Endothelial cell of umbilical vein (primary cell): ENCODE measurements at regions not wholly inside any gene's neighbourhood (a gene's known extent, or its start where the extent isn't known, plus 50 kb on each side); places are given as distances from the start of the nearest gene placed in this dataset.

Experiments
- BruUV-seq: library from RNA; stranded (reverse); fragments of 400-500 nt; replicated peaks from 2 replicates; lab custom pipeline; 2021; lab: Mats Ljungman, UMichigan
- CTCF ChIA-PET: fragments of 300-600, 350-600 bp; sonication (Branson Sonifier 250); formaldehyde crosslinking; loops from one replicate; lab custom pipeline; 2021; ENCODE audit warnings: antibody characterized with exemption, inconsistent platforms; lab: Charles Lee
- POLR2A ChIA-PET: fragments of 300-600, 350-600 bp; sonication (Branson Sonifier 250); formaldehyde crosslinking; loops from one replicate; lab custom pipeline; 2021; ENCODE audit warnings: antibody characterized with exemption, inconsistent platforms; lab: Charles Lee
- DNase-seq: peaks from one replicate; pipeline ENCODE4 v3.0.0-alpha.2; 2011; ENCODE audit warnings: low read depth, low spot score
- FAIRE-seq: peaks from 2 replicates; lab custom pipeline; 2011; peaks lifted over from hg19 to GRCh38; lab: Jason Lieb, UNC
- H2AFZ ChIP-seq: 2 replicates; pipeline ENCODE4 v1.6.0; 2012; ENCODE audit warnings: low read depth, low read length, control low read depth, inconsistent platforms
- H3K27ac ChIP-seq: 2 replicates; pipeline ENCODE4 v1.5.1; 2011; ENCODE audit warnings: low read depth, mild to moderate bottlenecking, control low read depth, low read length, moderate library complexity; ENCODE audit not compliant: insufficient read depth
- H3K27me3 ChIP-seq, 2 experiments: 2 replicates each; pipeline versions ENCODE4 v1.6.0 to v1.6.1; 2011; ENCODE audit warnings: low read length in 2 of 2, mixed read lengths in 1 of 2; ENCODE audit not compliant: control insufficient read depth in 2 of 2, insufficient read depth in 2 of 2
- H3K36me3 ChIP-seq, 2 experiments: 2 replicates in 1 of 2; 3 replicates in 1 of 2; pipeline ENCODE4 v1.5.1; 2011; ENCODE audit warnings: low read length in 2 of 2, mild to moderate bottlenecking in 1 of 2, moderate library complexity in 1 of 2; ENCODE audit not compliant: control insufficient read depth in 2 of 2, insufficient read depth in 2 of 2; ENCODE audit errors: extremely low read depth in 1 of 2
- H3K4me1 ChIP-seq: 3 replicates; pipeline ENCODE4 v1.5.1; 2011; ENCODE audit warnings: mild to moderate bottlenecking, low read length; ENCODE audit not compliant: control insufficient read depth, insufficient read depth; ENCODE audit errors: extremely low read depth
- H3K4me2 ChIP-seq: 2 replicates; pipeline ENCODE4 v1.6.1; 2011; ENCODE audit warnings: low read length, control low read depth, mixed read lengths; ENCODE audit not compliant: insufficient read depth
- H3K4me3 ChIP-seq, 3 experiments: fragments of 200-600 bp in 1 of 3; sonication (generic), shearing (Covaris generic) in 1 of 3; replicated peaks in 1 of 3; 2 replicates each; pipeline ENCODE4 v1.5.1; 2011 to 2016; ENCODE audit warnings: control low read depth in 3 of 3, low read length in 3 of 3, mild to moderate bottlenecking in 2 of 3, inconsistent platforms in 1 of 3, low read depth in 1 of 3, moderate library complexity in 1 of 3; ENCODE audit not compliant: insufficient read depth in 1 of 3
- H3K79me2 ChIP-seq: 2 replicates; pipeline ENCODE4 v1.6.0; 2012; ENCODE audit warnings: low read length, inconsistent platforms; ENCODE audit not compliant: control insufficient read depth, insufficient read depth
- H3K9ac ChIP-seq: replicated peaks from 2 replicates; pipeline ENCODE3; 2011; ENCODE audit warnings: low read length, control low read depth; ENCODE audit not compliant: insufficient read depth; ENCODE audit errors: extremely low read depth
- H3K9me1 ChIP-seq: replicated peaks from 3 replicates; pipeline ENCODE4 v1.6.0; 2011; ENCODE audit warnings: mild to moderate bottlenecking, low read length; ENCODE audit not compliant: control insufficient read depth, insufficient read depth; ENCODE audit errors: extremely low read depth
- H3K9me3 ChIP-seq: replicated peaks from 2 replicates; pipeline ENCODE4 v1.5.1; 2012; ENCODE audit warnings: low read length, inconsistent platforms; ENCODE audit not compliant: control insufficient read depth, insufficient read depth
- H4K20me1 ChIP-seq: replicated peaks from 2 replicates; pipeline ENCODE3; 2011; ENCODE audit warnings: mild to moderate bottlenecking, low read length; ENCODE audit not compliant: control insufficient read depth, insufficient read depth; ENCODE audit errors: extremely low read depth
- EZH2 ChIP-seq: IDR thresholded peaks from 2 replicates; pipeline ENCODE4 v1.6.1; 2012; ENCODE audit warnings: borderline replicate concordance, low read depth, mild to moderate bottlenecking, moderate library complexity, low read length, inconsistent platforms; ENCODE audit not compliant: severe bottlenecking
- FOS ChIP-seq: IDR thresholded peaks from 2 replicates; pipeline ENCODE4 v1.6.1; 2011; ENCODE audit warnings: mild to moderate bottlenecking, low read length, moderate library complexity, borderline replicate concordance; ENCODE audit not compliant: insufficient read depth
- GATA2 ChIP-seq: IDR thresholded peaks from 2 replicates; pipeline ENCODE4 v1.7.0; 2011; ENCODE audit warnings: low read depth, mild to moderate bottlenecking, moderate library complexity, mixed read lengths, low read length; ENCODE audit not compliant: insufficient read length, insufficient read depth
- JUN ChIP-seq: IDR thresholded peaks from 2 replicates; pipeline ENCODE4 v1.6.1; 2011; ENCODE audit warnings: borderline replicate concordance, low read depth; ENCODE audit not compliant: insufficient read length, insufficient read depth
- MYC ChIP-seq: IDR thresholded peaks from one replicate; pipeline ENCODE4 v1.6.1; 2011; ENCODE audit warnings: mild to moderate bottlenecking, low read depth, low read length
- POLR2A ChIP-seq: IDR thresholded peaks from 2 replicates; pipeline ENCODE4 v1.6.1; 2012; ENCODE audit warnings: low read depth, mild to moderate bottlenecking, control low read depth, low read length
- POLR2AphosphoS5 ChIP-seq: IDR thresholded peaks from 2 replicates; pipeline ENCODE4 v1.6.1; 2012; ENCODE audit warnings: low read depth, mild to moderate bottlenecking, control low read depth, low read length, moderate library complexity; ENCODE audit not compliant: insufficient read depth
- dilution Hi-C: fragments of 300-500 bp; cut with MboI; formaldehyde crosslinking; loops from one replicate; pipeline ENCODE4 v1.15.0; 2019; ENCODE audit warnings: low sequenced_read_pairs; ENCODE audit not compliant: extremely low pct_ligation_motif_present
- intact Hi-C: fragments of 100-400 bp; cut with micrococcal nuclease; formaldehyde crosslinking; loops from one replicate; pipeline ENCODE4 v1.10.0; 2022
- TF ChIP-seq, protein P1 (sequence below): IDR thresholded peaks from 2 replicates; pipeline ENCODE4 v1.6.1; 2011; ENCODE audit not compliant: insufficient read depth, insufficient read length
- TF ChIP-seq, protein P2 (sequence below), 2 donors: IDR thresholded peaks; 1 replicate in 1 of 2; 2 replicates in 1 of 2; pipeline ENCODE4 v1.5.1; 2011; ENCODE audit warnings: low read length in 2 of 2, mild to moderate bottlenecking in 2 of 2, moderate library complexity in 2 of 2, control low read depth in 1 of 2, inconsistent platforms in 1 of 2, low read depth in 1 of 2; ENCODE audit not compliant: insufficient read depth in 1 of 2; ENCODE audit errors: extremely low read depth in 1 of 2

DNA sequence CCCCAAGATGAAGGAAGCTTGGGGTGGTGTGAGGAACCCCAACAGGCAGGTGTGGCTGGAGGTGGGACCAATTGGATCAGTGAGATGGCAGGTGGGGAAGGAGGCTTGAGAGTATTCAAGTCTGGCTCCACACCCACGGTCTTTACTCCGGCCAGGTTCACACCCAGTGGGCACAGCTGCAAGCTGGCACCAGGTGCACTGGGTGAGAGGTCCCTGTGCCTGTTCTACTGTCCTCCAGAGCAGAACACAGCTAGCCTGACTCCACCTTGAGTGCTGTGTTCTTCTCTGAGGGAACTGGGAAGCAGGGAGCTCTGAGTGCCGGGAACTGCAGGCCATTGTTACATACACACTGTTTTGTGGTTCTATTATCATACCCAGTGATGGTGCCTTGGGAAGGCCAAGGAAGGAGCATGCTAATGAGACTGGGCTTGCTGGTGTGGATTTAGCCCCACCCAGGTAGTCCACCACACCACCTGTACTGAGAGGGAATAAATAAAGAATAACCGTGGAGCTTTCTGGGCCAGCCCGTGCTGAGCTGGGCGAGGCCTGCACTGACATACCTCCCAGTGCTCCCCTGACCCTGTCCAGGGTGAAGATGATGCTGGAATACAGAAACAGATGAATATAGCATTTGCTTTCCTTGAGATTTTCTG is 93.4 kb downstream of the ABHD5 start:
- H3K9me1 ChIP-seq = no peaks in the 10 kb centered on the region
- H3K4me3 ChIP-seq = no peak overlapping the region
- no TSS peak for BruUV-seq
- no peak overlapping the region for H2AFZ ChIP-seq
- FAIRE-seq = no peak
- H3K4me2 ChIP-seq = no peak overlapping the region
- dilution Hi-C loops = no loop called here
- intact Hi-C loops = no loop called here
- H3K9ac ChIP-seq = no peak overlapping the region
- H3K9me3 ChIP-seq = no peaks in the 10 kb centered on the region
- H4K20me1 ChIP-seq = no peaks in the 10 kb centered on the region
- H3K36me3 ChIP-seq = no peaks in the 10 kb centered on the region
- H3K4me1 ChIP-seq = no peaks in the 10 kb centered on the region
- CTCF ChIA-PET = interaction anchor here (0.7 to 1.4 kb wide), 4 partner anchors 9 to 23 kb away, joined by 3 to 4 read pairs (median 3); no protein-coding TSS in a partner anchor
- peaks cover 4 to 12% of the 10 kb centered on the region in 2 experiments for H3K27me3 ChIP-seq
- no peak overlapping the region for H3K27ac ChIP-seq
- no peaks in the 10 kb centered on the region for H3K79me2 ChIP-seq
- POLR2A ChIA-PET = no interaction called here
- no peak for DNase-seq
- TF ChIP-seq POLR2AphosphoS5 (no peak), JUN (no peak), FOS (no peak), GATA2 (no peak), EZH2 (no peak), MYC (no peak), POLR2A (no peak)
- TF ChIP-seq, protein P1, sequence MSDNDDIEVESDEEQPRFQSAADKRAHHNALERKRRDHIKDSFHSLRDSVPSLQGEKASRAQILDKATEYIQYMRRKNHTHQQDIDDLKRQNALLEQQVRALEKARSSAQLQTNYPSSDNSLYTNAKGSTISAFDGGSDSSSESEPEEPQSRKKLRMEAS = no peak
- TF ChIP-seq, protein P2, sequence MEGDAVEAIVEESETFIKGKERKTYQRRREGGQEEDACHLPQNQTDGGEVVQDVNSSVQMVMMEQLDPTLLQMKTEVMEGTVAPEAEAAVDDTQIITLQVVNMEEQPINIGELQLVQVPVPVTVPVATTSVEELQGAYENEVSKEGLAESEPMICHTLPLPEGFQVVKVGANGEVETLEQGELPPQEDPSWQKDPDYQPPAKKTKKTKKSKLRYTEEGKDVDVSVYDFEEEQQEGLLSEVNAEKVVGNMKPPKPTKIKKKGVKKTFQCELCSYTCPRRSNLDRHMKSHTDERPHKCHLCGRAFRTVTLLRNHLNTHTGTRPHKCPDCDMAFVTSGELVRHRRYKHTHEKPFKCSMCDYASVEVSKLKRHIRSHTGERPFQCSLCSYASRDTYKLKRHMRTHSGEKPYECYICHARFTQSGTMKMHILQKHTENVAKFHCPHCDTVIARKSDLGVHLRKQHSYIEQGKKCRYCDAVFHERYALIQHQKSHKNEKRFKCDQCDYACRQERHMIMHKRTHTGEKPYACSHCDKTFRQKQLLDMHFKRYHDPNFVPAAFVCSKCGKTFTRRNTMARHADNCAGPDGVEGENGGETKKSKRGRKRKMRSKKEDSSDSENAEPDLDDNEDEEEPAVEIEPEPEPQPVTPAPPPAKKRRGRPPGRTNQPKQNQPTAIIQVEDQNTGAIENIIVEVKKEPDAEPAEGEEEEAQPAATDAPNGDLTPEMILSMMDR (IDR thresholded peaks at IDR 0.05; ENCODE audit: extremely low read depth in 1 of 2, insufficient read depth in 1 of 2, low read depth in 1 of 2, low read length in 2 of 2) = no peak
